Body of pancreas (tissue), 4 donors: ENCODE measurements at regions not wholly inside any gene's neighbourhood (a gene's known extent, or its start where the extent isn't known, plus 50 kb on each side); places are given as distances from the start of the nearest gene placed in this dataset.

Experiments used
- CTCF ChIP-seq, 7 experiments: fragments of 450-650 bp in 4 of 7; fragments of 200-600 bp in 3 of 7; sonication (generic) in 3 of 7; IDR thresholded peaks; one replicate each; pipeline ENCODE4 v1.5.1; 2016 to 2019; ENCODE audit warnings: antibody characterized with exemption in 7 of 7
- POLR2A ChIP-seq, 3 donors: fragments of 450-650 bp; IDR thresholded peaks; one replicate each; pipeline ENCODE4 v1.6.1; 2016; ENCODE audit warnings: antibody characterized with exemption in 3 of 3, mild to moderate bottlenecking in 2 of 3

GRCh38 chr5:52376592-52376991 lies 411.1 kb upstream of the ITGA1 start:
- TF ChIP-seq CTCF (IDR thresholded peaks at IDR 0.05) (no peak), POLR2A (IDR thresholded peaks at IDR 0.05) (no peak)
